Gastrocnemius medialis (tissue), 4 donors: ENCODE measurements at regions not wholly inside any gene's neighbourhood (a gene's known extent, or its start where the extent isn't known, plus 50 kb on each side); places are given as distances from the start of the nearest gene placed in this dataset.
"Not testable (repeated sequence)": the region's sequence is repeated elsewhere in the genome, so short reads cannot be mapped to it uniquely, and the experiment has no call there.

Experiments used
- ATAC-seq, 2 donors: fragments of 150-250 bp; one replicate each; pipeline ENCODE4 v1.9.1; 2016
- DNase-seq, 2 donors: peaks; one replicate each; pipeline ENCODE4 v3.0.0-alpha.2; 2019
- H3K27ac ChIP-seq, 4 donors: fragments of 200-600 bp; sonication (generic); 1 replicate in 1 of 4; 2 replicates in 3 of 4; pipeline ENCODE4 v1.5.1; 2016 to 2018; ENCODE audit warnings: mild to moderate bottlenecking in 2 of 4, moderate library complexity in 1 of 4
- H3K27me3 ChIP-seq, 3 donors: fragments of 200-600 bp; sonication (generic) in 2 of 3; 1 replicate in 1 of 3; 2 replicates in 2 of 3; pipeline versions ENCODE4 v1.5.1 to v1.6.0; 2016 to 2019; ENCODE audit warnings: mild to moderate bottlenecking in 1 of 3, moderate library complexity in 1 of 3
- H3K36me3 ChIP-seq, 2 donors: fragments of 200-600 bp; sonication (generic) in 1 of 2; one replicate each; pipeline ENCODE4 v1.5.1; 2017 to 2018
- H3K4me1 ChIP-seq, 2 donors: fragments of 200-600 bp; sonication (generic) in 1 of 2; one replicate each; pipeline ENCODE4 v1.5.1; 2016 to 2017; ENCODE audit warnings: mild to moderate bottlenecking in 2 of 2
- H3K4me3 ChIP-seq, 4 donors: fragments of 200-600 bp; sonication (generic) in 3 of 4; 1 replicate in 1 of 4; 2 replicates in 3 of 4; pipeline ENCODE4 v1.5.1; 2016 to 2019; ENCODE audit warnings: mild to moderate bottlenecking in 2 of 4
- H3K9me3 ChIP-seq, 3 donors: fragments of 200-600 bp; sonication (generic) in 2 of 3; 1 replicate in 1 of 3; 2 replicates in 2 of 3; pipeline ENCODE4 v1.5.1; 2016 to 2019
- CTCF ChIP-seq, 5 experiments: fragments of 450-650 bp in 3 of 5; fragments of 200-600 bp in 2 of 5; sonication (generic) in 2 of 5; IDR thresholded peaks in 4 of 5; conservative IDR thresholded peaks in 1 of 5; 1 replicate in 4 of 5; 2 replicates in 1 of 5; pipeline ENCODE4 v1.5.1; 2016 to 2019; ENCODE audit warnings: antibody characterized with exemption in 5 of 5, mild to moderate bottlenecking in 3 of 5, moderate library complexity in 3 of 5
- POLR2A ChIP-seq, 2 donors: fragments of 450-650 bp; IDR thresholded peaks; one replicate each; pipeline ENCODE4 v1.6.1; 2017; ENCODE audit warnings: antibody characterized with exemption in 2 of 2, mild to moderate bottlenecking in 2 of 2, moderate library complexity in 2 of 2
- in situ Hi-C, 4 donors: fragments of 200-750 bp; cut with MboI; loops; one replicate each; pipeline versions ENCODE4 v1.15.0 to v1.8.0; 2017; ENCODE audit warnings: low sequenced_read_pairs in 4 of 4
- intact Hi-C: fragments of 100-400 bp; cut with DNase I; formaldehyde crosslinking; loops from one replicate; pipeline ENCODE4 v1.15.1; 2023; ENCODE audit warnings: low total_unique reads

GRCh38 chr2:185674232-185674631 is 64.4 kb upstream of the FSIP2 start:
- no peaks in the 10 kb centered on the region for H3K4me1 ChIP-seq
- in situ Hi-C loops, result no loop called here
- no peak for TF ChIP-seq POLR2A (IDR thresholded peaks at IDR 0.05)
- TF ChIP-seq CTCF (IDR thresholded peaks at IDR 0.05 in 4 of 5, conservative IDR thresholded peaks at IDR 0.05 in 1 of 5), result no peak
- H3K27ac ChIP-seq, result no peak overlapping the region
- no peaks in the 10 kb centered on the region for H3K27me3 ChIP-seq
- H3K9me3 ChIP-seq, result no peaks in the 10 kb centered on the region
- intact Hi-C loops, result no loop called here
- no peak for ATAC-seq
- no peak for DNase-seq
- H3K4me3 ChIP-seq, result no peak overlapping the region
- H3K36me3 ChIP-seq, result no peaks in the 10 kb centered on the region

- DNase-seq (no peak), ATAC-seq (no peak)
- Histone ChIP-seq H3K27me3 (no peaks in the 10 kb centered on the region), H3K4me1 (no peaks in the 10 kb centered on the region), H3K4me3 (no peak overlapping the region), H3K9me3 (no peaks in the 10 kb centered on the region), H3K36me3 (no peaks in the 10 kb centered on the region), H3K27ac (no peak overlapping the region)
- in situ Hi-C loops, result no loop called here
- TF ChIP-seq CTCF (IDR thresholded peaks at IDR 0.05 in 4 of 5, conservative IDR thresholded peaks at IDR 0.05 in 1 of 5) (no peak), POLR2A (IDR thresholded peaks at IDR 0.05) (no peak)
- intact Hi-C loops, result no loop called here
Observed at GRCh38 chr2:185676316-185676715, 62.3 kb upstream of the FSIP2 start.

- H3K27me3 ChIP-seq, H3K36me3 ChIP-seq, H3K9me3 ChIP-seq, intact Hi-C loops, H3K27ac ChIP-seq, in situ Hi-C loops, H3K4me1 ChIP-seq, ATAC-seq, H3K4me3 ChIP-seq, DNase-seq: not testable (repeated sequence)
Observed at GRCh38 chr2:185687001-185687400, 51.6 kb upstream of the FSIP2 start.

- no peaks in the 10 kb centered on the region for H3K4me1 ChIP-seq
- H3K9me3 ChIP-seq, result no peaks in the 10 kb centered on the region
- no peak for TF ChIP-seq CTCF (IDR thresholded peaks at IDR 0.05 in 4 of 5, conservative IDR thresholded peaks at IDR 0.05 in 1 of 5)
- no peak for TF ChIP-seq POLR2A (IDR thresholded peaks at IDR 0.05)
- no peak overlapping the region for H3K27ac ChIP-seq
- H3K27me3 ChIP-seq, result no peaks in the 10 kb centered on the region
- in situ Hi-C loops, result no loop called here
- H3K4me3 ChIP-seq, result no peak overlapping the region
- ATAC-seq, result no peak
- H3K36me3 ChIP-seq, result no peaks in the 10 kb centered on the region
- intact Hi-C loops, result no loop called here
- DNase-seq, result no peak
Observed at GRCh38 chr2:185687967-185688366, 50.6 kb upstream of the FSIP2 start.
